Testis (tissue), 2 donors: ENCODE measurements at regions not wholly inside any gene's neighbourhood (a gene's known extent, or its start where the extent isn't known, plus 50 kb on each side); places are given as distances from the start of the nearest gene placed in this dataset.

ENCODE experiments used
- DNase-seq: peaks from one replicate; pipeline ENCODE4 v3.0.0-alpha.2; 2019
- H3K27ac ChIP-seq, 2 donors: fragments of 200-600 bp; sonication (generic); one replicate each; pipeline ENCODE4 v1.5.1; 2019
- H3K27me3 ChIP-seq: fragments of 200-600 bp; sonication (generic); one replicate; pipeline ENCODE4 v1.5.1; 2019
- H3K36me3 ChIP-seq: fragments of 200-600 bp; sonication (generic); one replicate; pipeline ENCODE4 v1.5.1; 2017; ENCODE audit warnings: low read depth; ENCODE audit errors: missing control alignments
- H3K4me1 ChIP-seq: fragments of 200-600 bp; sonication (generic); one replicate; pipeline ENCODE4 v1.5.1; 2019
- H3K4me3 ChIP-seq, 2 donors: fragments of 200-600 bp; sonication (generic); one replicate each; pipeline ENCODE4 v1.5.1; 2017 to 2019
- H3K9me3 ChIP-seq: fragments of 200-600 bp; sonication (generic); one replicate; pipeline ENCODE4 v1.5.1; 2017
- CTCF ChIP-seq, 3 experiments: fragments of 450-650 bp in 2 of 3; fragments of 200-600 bp in 1 of 3; sonication (generic) in 1 of 3; IDR thresholded peaks; one replicate each; pipeline ENCODE4 v1.5.1; 2016 to 2019; ENCODE audit warnings: antibody characterized with exemption in 3 of 3, mild to moderate bottlenecking in 2 of 3, moderate library complexity in 1 of 3
- POLR2A ChIP-seq: fragments of 450-650 bp; IDR thresholded peaks from one replicate; pipeline ENCODE4 v1.6.1; 2017; ENCODE audit warnings: antibody characterized with exemption, mild to moderate bottlenecking, moderate library complexity
- WGBS, 2 donors: methylation state at CpG; one replicate each; pipeline ENCODE4 v1.1.5; 2018; 5-methylcytosine and 5-hydroxymethylcytosine counted together
- intact Hi-C: fragments of 100-400 bp; cut with DNase I; formaldehyde crosslinking; loops from one replicate; pipeline ENCODE4 v1.15.1; 2023; ENCODE audit warnings: low total_unique reads

- TF ChIP-seq CTCF (IDR thresholded peaks at IDR 0.05), result no peak
- no peak for TF ChIP-seq POLR2A
- 87% methylated on average over 3 of the region's 3 CpGs for WGBS, 2 donors
- DNase-seq, result no peak
- Histone ChIP-seq H3K4me3 (no peak overlapping the region), H3K36me3 (no peaks in the 10 kb centered on the region), H3K4me1 (no peaks in the 10 kb centered on the region), H3K9me3 (no peaks in the 10 kb centered on the region), H3K27me3 (no peaks in the 10 kb centered on the region), H3K27ac (no peak overlapping the region)
- intact Hi-C loops, result no loop called here
These were observed 784.5 kb downstream of the TBL1XR1 start for GRCh38 chr3:176412771-176413170.

GRCh38 chr3:176403531-176403930 lies 793.8 kb downstream of the TBL1XR1 start:
- WGBS, 2 donors, result 89 to 100% methylated on average over 1 of the region's 1 CpG
- TF ChIP-seq CTCF (IDR thresholded peaks at IDR 0.05), result no peak
- no peak for TF ChIP-seq POLR2A
- Histone ChIP-seq H3K36me3 (no peaks in the 10 kb centered on the region), H3K4me3 (no peak overlapping the region), H3K27me3 (no peaks in the 10 kb centered on the region), H3K4me1 (no peaks in the 10 kb centered on the region), H3K27ac (no peak overlapping the region), H3K9me3 (no peaks in the 10 kb centered on the region)
- DNase-seq, result no peak
- intact Hi-C loops, result no loop called here

GRCh38 chr3:176401211-176401610 lies 796.1 kb downstream of the TBL1XR1 start:
- WGBS, 2 donors, result 71 to 72% methylated on average over 3 of the region's 3 CpGs
- DNase-seq, result no peak
- Histone ChIP-seq H3K4me1 (no peaks in the 10 kb centered on the region), H3K27me3 (no peaks in the 10 kb centered on the region), H3K9me3 (no peaks in the 10 kb centered on the region), H3K27ac (no peak overlapping the region), H3K36me3 (no peaks in the 10 kb centered on the region), H3K4me3 (no peak overlapping the region)
- intact Hi-C loops, result no loop called here
- TF ChIP-seq POLR2A, result no peak
- TF ChIP-seq CTCF (IDR thresholded peaks at IDR 0.05), result no peak

GRCh38 chr3:176399193-176399592 lies 798.1 kb downstream of the TBL1XR1 start:
- H3K4me1 ChIP-seq, result no peaks in the 10 kb centered on the region
- H3K4me3 ChIP-seq, result no peak overlapping the region
- DNase-seq, result no peak
- no peak overlapping the region for H3K27ac ChIP-seq
- intact Hi-C loops, result no loop called here
- TF ChIP-seq POLR2A (no peak), CTCF (IDR thresholded peaks at IDR 0.05) (no peak)
- no peaks in the 10 kb centered on the region for H3K9me3 ChIP-seq
- H3K36me3 ChIP-seq, result no peaks in the 10 kb centered on the region
- H3K27me3 ChIP-seq, result no peaks in the 10 kb centered on the region
- 71 to 90% methylated on average over 2 of the region's 2 CpGs for WGBS, 2 donors

- Histone ChIP-seq H3K36me3 (no peaks in the 10 kb centered on the region), H3K4me1 (no peaks in the 10 kb centered on the region), H3K27ac (no peak overlapping the region), H3K27me3 (no peaks in the 10 kb centered on the region), H3K4me3 (no peak overlapping the region), H3K9me3 (no peaks in the 10 kb centered on the region)
- TF ChIP-seq CTCF (IDR thresholded peaks at IDR 0.05) (no peak), POLR2A (no peak)
- no peak for DNase-seq
- intact Hi-C loops, result no loop called here
- 87 to 88% methylated on average over 2 of the region's 2 CpGs for WGBS, 2 donors
These were observed 802.0 kb downstream of the TBL1XR1 start for GRCh38 chr3:176395240-176395639.
